ENCODE measurements at regions not wholly inside any gene's neighbourhood (a gene's known extent, or its start where the extent isn't known, plus 50 kb on each side); places are given as distances from the start of the nearest gene placed in this dataset.

GRCh38 chr18:40356168-40356567 lies 1598.9 kb upstream of the PIK3C3 start:
- TF ChIP-seq EZH2 (IDR thresholded peaks at IDR 0.05; ENCODE audit: borderline replicate concordance, low read length) (no peak), CTCF (IDR thresholded peaks at IDR 0.05; ENCODE audit: low read length) (no peak)
